Cerebellar cortex (tissue), 1 donor: ENCODE measurements at regions not wholly inside any gene's neighbourhood (a gene's known extent, or its start where the extent isn't known, plus 50 kb on each side); places are given as distances from the start of the nearest gene placed in this dataset.
"Not testable (repeated sequence)": the region's sequence is repeated elsewhere in the genome, so short reads cannot be mapped to it uniquely, and the experiment has no call there.

Experiments used
- DNase-seq: peaks from one replicate; pipeline ENCODE4 v3.0.0-alpha.2; 2015; ENCODE audit warnings: low spot score

GRCh38 chr3:109656225-109656624 is 318.9 kb upstream of the DPPA4 start:
- DNase-seq = no peak

DNA sequence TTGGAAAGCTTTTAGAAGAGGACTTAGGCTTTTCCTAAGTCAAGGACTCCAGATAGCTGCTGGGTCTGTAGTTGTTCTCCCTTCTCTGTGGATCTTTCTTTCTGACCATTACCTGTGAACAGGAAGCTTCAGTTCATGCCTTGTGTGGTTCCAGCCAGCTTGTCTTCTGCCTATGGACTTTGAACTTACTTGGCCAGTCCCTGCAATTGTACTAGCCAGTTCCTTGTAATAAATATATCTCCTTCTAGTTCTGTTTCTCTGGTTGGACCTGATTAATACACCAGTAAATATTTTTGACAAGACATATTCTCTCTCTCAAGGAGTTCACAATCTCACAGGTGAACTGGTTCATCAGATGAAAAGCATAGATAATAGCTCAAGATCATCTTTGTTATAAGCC is 341.3 kb upstream of the DPPA4 start:
- no peak for DNase-seq

DNA sequence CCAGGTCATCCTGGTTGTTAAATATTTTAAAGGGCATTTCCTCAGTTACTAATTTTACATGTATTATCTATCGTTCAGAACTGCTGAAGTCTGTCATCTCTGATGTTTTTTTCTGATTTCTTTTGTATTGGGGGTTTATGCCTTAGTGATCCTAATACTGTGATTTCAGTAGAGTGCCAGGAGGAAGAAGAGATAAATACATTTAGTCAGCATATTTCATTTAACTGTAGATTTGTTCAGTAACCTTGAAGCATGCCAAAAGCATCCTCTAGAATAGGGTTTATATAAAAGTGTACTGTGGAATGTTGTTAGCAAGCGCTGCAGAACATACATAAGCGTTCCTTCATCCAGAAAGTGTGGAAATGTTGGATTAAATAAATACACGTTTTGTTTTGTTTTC is 342.3 kb upstream of the DPPA4 start:
- no peak for DNase-seq

- DNase-seq = no peak
Measured at GRCh38 chr3:109683746-109684145, 346.4 kb upstream of the DPPA4 start.

DNA sequence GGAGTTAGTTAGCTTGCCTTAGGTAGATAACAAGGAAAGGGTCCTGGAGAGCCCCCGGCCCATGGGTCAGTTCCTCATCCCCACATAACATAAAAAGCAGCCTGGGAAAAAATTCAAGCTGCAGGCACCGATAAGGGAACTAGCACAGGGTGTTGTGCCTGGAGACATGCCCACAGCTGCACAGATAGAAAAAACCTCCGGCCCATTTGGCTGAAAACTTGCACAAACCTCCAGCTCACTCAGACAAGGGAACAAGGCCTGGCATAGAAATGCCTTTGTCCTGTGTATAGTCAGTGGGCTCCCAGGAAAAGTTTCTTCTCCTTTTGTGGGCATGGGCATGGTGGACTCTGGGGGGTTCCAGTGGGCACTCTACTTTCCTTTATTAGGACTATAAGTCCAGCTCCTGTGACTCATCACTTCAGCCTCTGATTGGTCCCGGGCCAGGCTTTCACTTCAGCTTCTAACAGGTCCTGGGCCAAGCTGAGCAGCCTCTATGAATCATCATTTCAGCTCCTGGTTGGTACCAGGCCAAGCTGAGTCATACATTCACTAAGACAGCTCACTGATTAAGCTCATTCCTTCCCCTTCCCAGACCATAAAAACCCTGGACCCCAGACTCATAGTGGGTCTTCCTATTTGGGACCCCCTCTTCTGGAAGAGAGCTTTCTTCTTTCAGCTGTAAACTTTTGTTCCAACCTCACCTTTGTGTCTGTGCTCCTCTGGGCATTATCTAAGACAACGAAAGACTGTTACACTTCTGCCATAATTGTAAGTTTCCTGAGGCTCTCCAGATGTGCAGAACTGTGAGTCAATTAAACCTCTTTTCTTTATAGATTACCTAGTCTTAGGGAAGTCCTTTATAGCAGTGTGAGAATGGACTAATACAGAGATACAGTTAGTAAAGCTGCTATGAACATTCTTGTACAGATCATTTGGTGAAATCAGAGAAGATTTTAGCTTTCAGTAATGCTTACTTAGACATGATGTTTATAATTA is 348.0 kb upstream of the DPPA4 start:
- DNase-seq = no peak

DNA sequence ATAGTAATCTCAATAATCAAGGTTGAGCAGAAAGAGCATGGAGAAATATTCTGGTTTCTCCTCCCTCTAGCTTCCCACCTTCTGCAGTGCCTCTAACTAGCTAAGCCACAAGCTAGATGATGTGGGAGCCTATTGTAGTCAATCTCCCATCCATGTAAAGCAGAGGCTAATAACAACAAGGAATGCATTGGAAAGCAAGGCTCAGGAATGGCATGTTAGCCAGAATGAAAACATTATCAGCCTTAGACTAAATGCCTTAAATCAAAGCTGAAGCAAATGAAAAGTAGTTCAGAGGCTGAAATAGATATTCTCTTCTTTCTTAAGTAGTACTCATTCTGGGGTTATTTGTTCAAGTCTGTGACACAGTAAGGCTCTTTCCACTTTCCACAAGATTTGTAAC is 350.3 kb upstream of the DPPA4 start:
- DNase-seq = no peak

DNA sequence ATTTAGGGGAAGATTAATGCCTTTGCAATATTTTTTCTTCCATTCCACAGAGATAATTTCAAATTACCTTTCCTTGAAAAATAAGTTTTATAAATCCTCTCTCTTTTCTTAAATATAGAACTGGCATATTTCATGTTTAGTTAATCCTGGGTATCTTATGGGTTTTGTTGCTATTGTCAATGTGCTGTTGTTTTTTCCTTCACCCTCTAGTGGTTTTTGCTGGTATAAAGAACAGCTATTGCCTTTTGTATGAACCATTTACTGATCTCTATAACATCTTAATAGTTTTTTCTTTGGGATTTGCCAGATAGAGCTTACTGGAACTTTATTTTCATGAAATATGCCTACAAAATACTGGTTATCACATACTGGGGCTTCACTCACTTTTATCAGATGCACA is 359.6 kb upstream of the DPPA4 start:
- no peak for DNase-seq

DNA sequence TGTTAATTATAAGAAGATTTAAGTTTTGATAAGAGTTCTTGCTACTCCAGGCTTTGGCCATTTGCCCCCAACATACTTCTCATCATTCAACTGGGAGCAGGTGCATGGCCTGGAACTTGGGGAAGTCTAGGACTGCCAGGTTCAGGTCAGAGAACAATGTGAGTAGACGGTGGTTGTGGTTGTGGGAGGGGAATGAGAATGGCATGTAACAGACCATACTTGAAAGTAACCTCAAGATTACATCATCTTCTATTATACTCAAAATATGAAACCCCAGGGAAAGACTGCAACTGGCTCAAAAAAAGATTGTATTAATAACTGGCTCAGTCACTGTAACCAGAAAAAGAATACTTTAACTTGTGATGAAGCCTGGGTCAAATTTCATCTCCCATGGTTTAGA is 364.9 kb upstream of the DPPA4 start:
- no peak for DNase-seq

DNA sequence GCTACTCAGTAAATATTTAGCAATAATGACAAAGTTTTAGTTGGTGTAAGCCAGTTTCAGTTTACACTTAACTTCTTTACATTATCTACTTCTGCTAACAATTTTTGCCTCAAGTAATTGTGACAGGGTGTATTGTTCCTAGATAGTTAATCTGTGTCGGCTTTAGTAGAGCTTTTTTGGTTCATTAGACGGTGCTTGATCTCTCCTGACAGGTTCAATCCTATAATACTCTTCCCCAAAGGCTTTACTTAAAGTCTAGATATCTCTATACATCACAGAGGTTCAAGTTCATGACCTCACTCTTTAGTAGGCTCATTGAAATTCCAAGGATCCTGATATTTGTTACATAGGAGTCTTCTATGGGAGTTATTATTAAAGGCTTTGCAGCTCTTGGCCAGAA is 365.6 kb upstream of the DPPA4 start:
- DNase-seq = no peak

- DNase-seq = not testable (repeated sequence)
Measured at GRCh38 chr3:109705133-109705532, 367.8 kb upstream of the DPPA4 start.

DNA sequence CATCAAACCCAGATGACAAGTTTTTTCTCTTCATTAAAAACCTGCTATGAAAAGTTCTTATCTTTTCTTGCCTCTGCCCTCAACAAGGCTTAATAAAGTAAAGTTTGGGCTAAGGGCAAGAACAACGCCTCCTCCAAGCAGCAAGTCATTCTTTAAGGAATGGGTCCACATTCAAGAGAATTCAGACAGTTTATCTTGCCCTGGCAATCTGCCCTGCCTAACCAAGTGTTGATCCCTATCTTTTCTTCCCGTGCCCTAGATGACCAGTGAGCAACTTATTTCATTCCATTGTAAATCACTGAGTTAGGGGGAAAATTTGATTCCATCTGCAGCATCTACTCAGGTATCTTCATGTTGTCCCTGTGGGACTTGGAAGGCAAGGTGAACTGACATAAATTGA is 370.3 kb upstream of the DPPA4 start:
- no peak for DNase-seq

- no peak for DNase-seq
Measured at GRCh38 chr3:109713288-109713687, 375.9 kb upstream of the DPPA4 start.

- DNase-seq = no peak
Measured at GRCh38 chr3:109715707-109716106, 378.4 kb upstream of the DPPA4 start.

GRCh38 chr3:109718850-109719249 is 381.5 kb upstream of the DPPA4 start:
- no peak for DNase-seq

GRCh38 chr3:109728861-109729494 is 391.6 kb upstream of the DPPA4 start:
- no peak for DNase-seq

DNA sequence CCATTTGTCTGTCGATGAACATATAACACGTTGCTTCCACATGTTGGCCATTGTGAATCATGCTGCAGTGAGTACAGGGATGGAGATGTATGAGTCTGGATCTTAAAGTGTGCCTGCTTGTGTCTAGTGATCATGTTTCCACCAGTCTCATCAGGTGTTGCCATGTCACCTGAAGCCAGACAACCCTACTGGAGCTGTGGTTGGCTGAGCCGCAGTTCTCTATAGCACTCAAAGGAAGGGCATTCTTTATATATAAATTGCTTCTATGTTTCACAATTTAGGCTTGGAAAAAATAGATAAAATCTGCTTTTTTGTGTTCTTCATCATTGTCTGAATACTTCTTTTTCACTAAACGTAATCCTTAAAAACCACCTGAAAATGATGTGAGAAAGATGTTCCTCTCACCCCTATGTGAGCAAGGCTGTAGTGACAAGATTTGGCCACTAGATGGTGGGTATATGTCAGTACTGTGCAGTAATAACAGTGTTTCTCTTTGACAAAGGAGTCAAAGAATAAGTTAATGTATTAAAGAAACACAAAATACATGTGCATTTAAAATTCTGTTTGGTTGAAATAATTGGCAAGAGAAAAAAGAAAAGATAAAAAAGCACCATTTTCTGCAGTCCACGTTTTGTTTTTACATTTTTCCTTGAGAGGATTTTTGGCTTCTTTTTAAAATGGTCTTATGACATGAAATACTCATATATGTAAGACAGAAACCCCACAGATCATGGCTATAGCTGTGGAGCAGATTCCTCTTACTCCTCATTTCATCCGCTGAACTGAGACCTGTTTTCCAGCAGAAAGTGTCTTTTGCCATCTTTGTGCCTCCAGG is 394.5 kb upstream of the DPPA4 start:
- DNase-seq = peak; percentile 2

GRCh38 chr3:109743981-109744380 is 406.6 kb upstream of the DPPA4 start:
- DNase-seq = no peak

- no peak for DNase-seq
Measured at GRCh38 chr3:109772520-109772919, 435.2 kb upstream of the DPPA4 start.

GRCh38 chr3:109774108-109774507 is 436.8 kb upstream of the DPPA4 start:
- DNase-seq = no peak

GRCh38 chr3:109784285-109784684 is 446.9 kb upstream of the DPPA4 start:
- no peak for DNase-seq

DNA sequence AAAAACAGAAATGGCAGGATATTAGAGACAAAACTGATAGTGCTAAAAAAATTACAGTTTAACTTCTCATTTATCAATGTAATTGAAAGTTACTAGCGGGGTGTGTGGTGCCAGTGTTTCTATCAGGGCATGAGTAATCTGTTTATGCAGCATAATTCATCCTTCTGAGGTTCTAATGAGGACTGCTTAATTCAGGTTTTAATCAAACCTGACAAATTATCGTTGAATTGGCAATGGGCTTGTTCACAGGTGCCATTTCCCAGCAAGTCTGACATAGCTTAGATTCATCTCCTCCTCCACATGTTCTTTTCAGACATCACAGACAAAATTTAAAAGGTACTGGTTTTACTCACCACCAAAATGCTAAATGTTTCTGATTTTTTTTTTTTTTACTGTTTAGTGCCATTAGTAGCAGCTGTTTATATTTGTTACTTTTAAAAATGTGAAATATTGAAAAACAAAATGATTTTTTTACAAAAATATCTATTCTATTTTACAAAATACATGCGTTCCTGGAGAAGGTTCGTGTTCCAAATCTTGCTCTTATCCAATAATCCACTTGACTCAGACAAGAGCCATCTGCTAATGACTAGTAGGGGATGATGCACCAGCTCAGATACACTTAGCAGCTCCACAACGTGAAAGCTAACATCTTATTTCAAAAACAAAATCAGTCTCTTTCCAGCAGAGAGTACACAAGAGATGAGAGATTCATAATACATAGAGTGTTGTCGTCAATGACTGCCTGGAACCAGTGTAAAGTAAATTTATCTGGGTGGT is 447.7 kb upstream of the DPPA4 start:
- no peak for DNase-seq

DNA sequence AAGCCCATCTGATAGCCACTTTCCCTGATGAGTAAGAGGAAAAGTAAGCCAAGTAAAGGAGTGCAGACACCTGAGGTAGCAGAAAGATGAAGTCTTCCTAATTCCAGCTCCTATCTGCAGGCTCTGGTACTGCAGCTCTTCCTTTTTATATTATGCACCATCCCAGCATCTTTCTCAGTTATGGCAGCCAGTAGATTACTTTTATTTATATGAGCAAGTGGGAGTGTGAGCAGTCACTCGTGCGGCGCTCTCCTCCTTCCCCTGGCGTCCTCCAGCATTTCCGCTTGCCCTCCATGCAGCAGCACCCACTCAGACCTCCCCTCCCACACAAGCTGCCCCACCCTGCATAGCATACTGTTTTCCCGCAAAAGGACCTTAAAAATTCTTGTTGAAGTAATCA is 465.9 kb upstream of the DPPA4 start:
- DNase-seq = no peak
